ENCODE measurements at regions not wholly inside any gene's neighbourhood (a gene's known extent, or its start where the extent isn't known, plus 50 kb on each side); places are given as distances from the start of the nearest gene placed in this dataset.

- TF ChIP-seq, protein P1, sequence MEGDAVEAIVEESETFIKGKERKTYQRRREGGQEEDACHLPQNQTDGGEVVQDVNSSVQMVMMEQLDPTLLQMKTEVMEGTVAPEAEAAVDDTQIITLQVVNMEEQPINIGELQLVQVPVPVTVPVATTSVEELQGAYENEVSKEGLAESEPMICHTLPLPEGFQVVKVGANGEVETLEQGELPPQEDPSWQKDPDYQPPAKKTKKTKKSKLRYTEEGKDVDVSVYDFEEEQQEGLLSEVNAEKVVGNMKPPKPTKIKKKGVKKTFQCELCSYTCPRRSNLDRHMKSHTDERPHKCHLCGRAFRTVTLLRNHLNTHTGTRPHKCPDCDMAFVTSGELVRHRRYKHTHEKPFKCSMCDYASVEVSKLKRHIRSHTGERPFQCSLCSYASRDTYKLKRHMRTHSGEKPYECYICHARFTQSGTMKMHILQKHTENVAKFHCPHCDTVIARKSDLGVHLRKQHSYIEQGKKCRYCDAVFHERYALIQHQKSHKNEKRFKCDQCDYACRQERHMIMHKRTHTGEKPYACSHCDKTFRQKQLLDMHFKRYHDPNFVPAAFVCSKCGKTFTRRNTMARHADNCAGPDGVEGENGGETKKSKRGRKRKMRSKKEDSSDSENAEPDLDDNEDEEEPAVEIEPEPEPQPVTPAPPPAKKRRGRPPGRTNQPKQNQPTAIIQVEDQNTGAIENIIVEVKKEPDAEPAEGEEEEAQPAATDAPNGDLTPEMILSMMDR (IDR thresholded peaks at IDR 0.05; ENCODE audit: unreplicated experiment), result no peak
- Mint-ChIP-seq H3K9me3 (ENCODE audit: unreplicated experiment) (no peaks in the 10 kb centered on the region), H3K36me3 (ENCODE audit: insufficient read depth, unreplicated experiment) (no peaks in the 10 kb centered on the region), H3K27me3 (ENCODE audit: insufficient read depth, unreplicated experiment) (no peaks in the 10 kb centered on the region), H3K4me1 (ENCODE audit: insufficient read depth, unreplicated experiment) (no peaks in the 10 kb centered on the region), H3K4me3 (ENCODE audit: unreplicated experiment) (no peak overlapping the region), H3K27ac (ENCODE audit: low read depth, unreplicated experiment) (no peak overlapping the region)
- BruUV-seq (replicated peaks), result no TSS peak
- no peak for DNase-seq (ENCODE audit: unreplicated experiment)
- POLR2A ChIA-PET, result no interaction called here
- CTCF ChIA-PET, result interaction anchor here (0.9 kb wide), 1 partner anchor 12 kb away, joined by 3 read pairs; no protein-coding TSS in a partner anchor
- intact Hi-C loops (cut with micrococcal nuclease), result no loop called here
Measured at GRCh38 chr1:106681939-106682522, 374.4 kb upstream of the PRMT6 start.

GRCh38 chr1:106688446-106688845 lies 368.0 kb upstream of the PRMT6 start:
- no peak for DNase-seq (ENCODE audit: unreplicated experiment)
- intact Hi-C loops (cut with micrococcal nuclease), result no loop called here
- BruUV-seq (replicated peaks), result no TSS peak
- ChIA-PET POLR2A (interaction anchor here (0.9 kb wide), 1 partner anchor 11 kb away, joined by 3 read pairs; no protein-coding TSS in a partner anchor), CTCF (no interaction called here)
- Mint-ChIP-seq H3K27ac (ENCODE audit: low read depth, unreplicated experiment) (no peak overlapping the region), H3K27me3 (ENCODE audit: insufficient read depth, unreplicated experiment) (no peaks in the 10 kb centered on the region), H3K36me3 (ENCODE audit: insufficient read depth, unreplicated experiment) (no peaks in the 10 kb centered on the region), H3K9me3 (ENCODE audit: unreplicated experiment) (no peaks in the 10 kb centered on the region), H3K4me3 (ENCODE audit: unreplicated experiment) (no peak overlapping the region), H3K4me1 (ENCODE audit: insufficient read depth, unreplicated experiment) (no peaks in the 10 kb centered on the region)
- TF ChIP-seq, protein P1 (IDR thresholded peaks at IDR 0.05; ENCODE audit: unreplicated experiment), result no peak

- H3K36me3 Mint-ChIP-seq (ENCODE audit: insufficient read depth, unreplicated experiment), result no peaks in the 10 kb centered on the region
Measured at GRCh38 chr1:106698660-106699059, 357.8 kb upstream of the PRMT6 start.

DNA sequence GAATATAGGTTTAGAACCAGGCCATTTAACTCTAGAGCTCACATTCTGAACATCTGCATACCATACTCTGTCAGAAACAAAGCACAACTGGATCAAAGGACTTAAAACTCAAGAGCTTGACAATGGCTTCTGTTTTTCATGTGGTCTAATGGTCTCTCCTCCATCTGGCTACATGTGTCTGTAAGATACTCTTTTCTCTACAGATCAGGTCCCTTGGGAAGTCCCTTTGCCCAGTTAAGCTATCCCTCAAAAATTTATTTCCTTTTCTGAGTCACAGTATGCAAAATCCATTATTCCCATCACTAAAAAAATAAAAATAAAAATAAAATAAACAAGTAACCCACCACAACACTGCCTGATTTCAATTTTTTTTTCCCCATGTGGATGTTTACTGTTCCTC lies 357.0 kb upstream of the PRMT6 start:
- CTCF ChIA-PET, result no interaction called here
- H3K4me1 Mint-ChIP-seq (ENCODE audit: insufficient read depth, unreplicated experiment), result no peaks in the 10 kb centered on the region

More at GRCh38 chr1:106698660-106699059, 357.8 kb upstream of the PRMT6 start:
- DNase-seq (ENCODE audit: unreplicated experiment), result no peak
- ChIA-PET CTCF (no interaction called here), POLR2A (interaction anchor here (0.6 kb wide), 1 partner anchor 1800 kb away, joined by 3 read pairs; no protein-coding TSS in a partner anchor)
- no peak overlapping the region for H3K27ac Mint-ChIP-seq (ENCODE audit: low read depth, unreplicated experiment)
- BruUV-seq (replicated peaks), result no TSS peak
- no peaks in the 10 kb centered on the region for H3K9me3 Mint-ChIP-seq (ENCODE audit: unreplicated experiment)
- H3K4me3 Mint-ChIP-seq (ENCODE audit: unreplicated experiment), result no peak overlapping the region
- H3K27me3 Mint-ChIP-seq (ENCODE audit: insufficient read depth, unreplicated experiment), result no peaks in the 10 kb centered on the region
- intact Hi-C loops (cut with micrococcal nuclease), result no loop called here
- TF ChIP-seq, protein P1 (IDR thresholded peaks at IDR 0.05; ENCODE audit: unreplicated experiment), result no peak
- H3K4me1 Mint-ChIP-seq (ENCODE audit: insufficient read depth, unreplicated experiment), result no peaks in the 10 kb centered on the region

More for the DNA sequence above, 357.0 kb upstream of the PRMT6 start:
- TF ChIP-seq, protein P1 (IDR thresholded peaks at IDR 0.05; ENCODE audit: unreplicated experiment), result no peak
- no peak for DNase-seq (ENCODE audit: unreplicated experiment)
- H3K36me3 Mint-ChIP-seq (ENCODE audit: insufficient read depth, unreplicated experiment), result no peaks in the 10 kb centered on the region
- intact Hi-C loops (cut with micrococcal nuclease), result no loop called here
- POLR2A ChIA-PET, result no interaction called here
- BruUV-seq (replicated peaks), result no TSS peak
- H3K9me3 Mint-ChIP-seq (ENCODE audit: unreplicated experiment), result no peaks in the 10 kb centered on the region
- no peak overlapping the region for H3K27ac Mint-ChIP-seq (ENCODE audit: low read depth, unreplicated experiment)
- H3K4me3 Mint-ChIP-seq (ENCODE audit: unreplicated experiment), result no peak overlapping the region
- H3K27me3 Mint-ChIP-seq (ENCODE audit: insufficient read depth, unreplicated experiment), result no peaks in the 10 kb centered on the region

All from MCF 10A (cell line).